SHP77 treated with DMSO at 0.1 percent for 48 hours (cell line): ENCODE measurements at regions not wholly inside any gene's neighbourhood (a gene's known extent, or its start where the extent isn't known, plus 50 kb on each side); places are given as distances from the start of the nearest gene placed in this dataset.
"Not testable (repeated sequence)": the region's sequence is repeated elsewhere in the genome, so short reads cannot be mapped to it uniquely, and the experiment has no call there.

ENCODE experiments used
- DNase-seq: peaks from one replicate; lab custom pipeline; 2025; lab: John Stamatoyannopoulos, UW

GRCh38 chr10:55747244-55747643 lies 613.8 kb downstream of the ZWINT start:
- peak; percentile 7 for DNase-seq

- peak; percentile 33 for DNase-seq
These were observed 615.1 kb downstream of the ZWINT start for GRCh38 chr10:55746002-55746401.

DNA sequence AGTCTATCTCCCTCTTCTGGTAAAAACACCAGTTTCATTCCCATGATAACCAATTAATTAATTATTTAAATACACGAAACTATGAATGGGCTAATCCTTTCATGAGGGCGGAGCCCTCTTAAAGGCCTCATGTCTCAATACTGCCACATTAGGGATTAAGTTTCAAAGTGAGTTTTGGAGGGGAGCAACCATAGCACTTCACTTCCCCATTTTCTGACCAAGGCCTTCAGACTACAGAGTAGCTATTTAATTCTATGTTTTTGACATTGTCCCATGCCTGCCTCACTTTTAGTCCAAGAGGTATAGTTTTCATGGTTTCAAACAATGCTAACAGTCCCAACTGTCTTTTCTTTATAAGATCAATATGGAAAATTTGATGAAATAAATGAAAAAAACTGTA lies 618.6 kb downstream of the ZWINT start:
- no peak for DNase-seq

DNA sequence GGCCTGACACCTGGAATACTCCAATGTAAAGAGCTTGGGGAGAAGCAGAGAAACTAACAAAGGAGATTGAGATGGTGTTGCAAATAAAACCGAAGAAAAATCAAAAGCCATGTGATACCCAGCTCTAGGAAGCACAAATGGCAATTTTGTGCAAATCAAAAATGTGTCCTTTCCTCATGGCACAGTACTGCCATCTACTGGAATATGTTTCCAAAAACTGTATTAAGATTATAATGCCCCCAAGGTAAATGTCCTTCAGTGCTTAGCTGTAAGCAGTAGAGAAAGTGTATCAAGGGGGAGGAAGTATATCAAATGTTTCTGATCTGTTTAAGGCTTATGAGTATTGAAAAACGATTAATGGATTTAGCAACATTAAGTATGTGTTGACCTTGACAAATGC lies 620.3 kb downstream of the ZWINT start:
- DNase-seq: not testable (repeated sequence)

- no peak for DNase-seq
These were observed 620.9 kb downstream of the ZWINT start for GRCh38 chr10:55740110-55740509.

DNA sequence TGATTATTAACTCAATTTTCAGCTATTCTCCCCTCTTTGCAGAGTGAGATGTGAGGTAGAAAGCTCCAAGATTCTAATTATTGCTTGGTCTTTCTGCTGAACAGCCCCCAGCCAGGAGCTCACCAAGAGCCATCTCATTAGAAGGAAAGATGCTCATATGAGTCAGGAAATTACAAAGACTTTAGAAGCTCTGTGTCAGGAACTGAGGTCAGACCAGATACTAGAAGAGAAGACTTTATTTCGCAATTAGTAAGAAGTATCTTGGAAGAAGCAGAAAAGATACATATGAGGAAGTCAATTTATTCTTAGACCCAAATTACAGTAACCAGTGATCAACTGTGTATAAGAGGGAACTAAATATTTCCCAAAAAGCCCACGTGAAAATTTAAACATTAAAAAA lies 626.9 kb downstream of the ZWINT start:
- no peak for DNase-seq

DNA sequence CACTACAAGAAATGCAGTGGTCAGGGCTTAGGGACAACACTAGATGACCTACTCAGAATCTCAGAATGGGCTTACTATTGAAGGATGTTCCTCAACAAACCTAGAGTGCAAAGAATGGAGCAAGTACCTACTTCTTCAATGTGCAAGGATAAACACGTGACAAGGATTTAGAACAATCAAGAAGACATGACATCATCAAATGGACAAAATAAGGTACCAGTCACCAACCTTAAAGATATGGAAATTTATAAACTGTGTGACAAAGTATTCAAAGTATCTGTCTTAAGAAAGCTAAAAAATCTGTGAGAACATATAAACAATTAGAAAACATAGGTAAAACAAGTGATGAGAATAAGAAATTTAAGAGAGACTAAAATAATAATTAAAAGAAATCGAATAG lies 656.1 kb downstream of the ZWINT start:
- no peak for DNase-seq

DNA sequence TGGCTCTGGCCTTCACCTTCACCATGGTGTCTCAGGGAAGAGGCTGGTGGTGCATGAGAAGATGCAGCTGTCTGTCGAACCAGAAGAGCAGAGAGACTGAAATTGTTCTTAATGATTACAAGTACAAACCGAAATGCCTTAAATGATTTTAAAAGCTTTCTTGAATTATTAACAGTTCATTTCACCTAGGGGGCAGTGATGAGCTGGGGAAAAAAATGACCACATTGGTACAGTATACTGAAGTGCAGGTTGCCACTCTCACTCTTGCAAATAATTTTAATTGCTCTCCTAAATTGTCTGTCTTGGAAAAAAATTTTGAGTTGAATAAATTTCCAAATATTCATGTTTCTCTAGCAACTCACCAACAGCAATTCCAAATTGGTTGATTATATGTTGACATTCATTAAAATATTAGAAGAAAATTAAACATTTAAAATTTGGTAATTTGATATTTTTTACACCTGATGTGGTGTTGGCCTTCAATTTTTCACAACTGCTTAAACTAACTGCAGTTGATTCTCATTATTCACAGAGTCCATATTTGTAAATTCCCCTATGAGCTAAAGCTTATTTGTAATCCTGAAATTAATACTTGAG lies 692.6 kb downstream of the ZWINT start:
- no peak for DNase-seq

GRCh38 chr10:55653531-55653930 lies 707.5 kb downstream of the ZWINT start:
- DNase-seq: no peak

- no peak for DNase-seq
These were observed 719.5 kb downstream of the ZWINT start for GRCh38 chr10:55641601-55642000.

DNA sequence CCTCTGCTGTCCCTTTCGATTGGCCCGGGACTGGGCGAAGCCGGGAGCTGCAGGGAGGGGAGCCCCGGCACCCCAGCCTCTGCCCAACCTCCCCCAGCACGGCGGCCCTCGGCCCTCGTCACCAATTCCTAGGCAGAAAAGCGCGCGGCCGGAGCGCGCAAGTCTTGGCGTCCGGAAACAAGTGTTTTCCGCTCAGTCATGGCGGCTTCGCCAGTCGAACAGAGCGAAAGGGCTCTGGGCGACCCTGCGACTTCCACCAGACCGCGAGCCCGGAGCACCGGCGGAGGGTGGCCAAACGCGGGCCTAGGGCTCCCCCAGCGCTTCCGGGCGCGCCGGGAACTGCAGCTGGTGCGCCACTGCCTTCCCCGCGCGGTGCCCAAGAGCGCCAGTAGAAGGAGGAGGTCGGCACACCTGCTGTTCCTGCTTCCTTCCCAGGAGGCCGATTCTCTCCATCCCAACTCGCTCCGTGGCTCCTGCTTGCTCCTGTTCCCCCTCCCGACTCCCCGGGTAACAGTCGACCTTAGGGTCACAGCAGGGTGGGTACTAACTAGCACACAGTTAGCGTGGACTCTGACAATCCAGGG lies 729.9 kb downstream of the ZWINT start:
- peak; percentile 62 for DNase-seq

- DNase-seq: no peak
These were observed 730.5 kb downstream of the ZWINT start for GRCh38 chr10:55630491-55631056.

- DNase-seq: no peak
These were observed 731.1 kb downstream of the ZWINT start for GRCh38 chr10:55629793-55630490.

- no peak for DNase-seq
These were observed 732.8 kb downstream of the ZWINT start for GRCh38 chr10:55628260-55628701.

DNA sequence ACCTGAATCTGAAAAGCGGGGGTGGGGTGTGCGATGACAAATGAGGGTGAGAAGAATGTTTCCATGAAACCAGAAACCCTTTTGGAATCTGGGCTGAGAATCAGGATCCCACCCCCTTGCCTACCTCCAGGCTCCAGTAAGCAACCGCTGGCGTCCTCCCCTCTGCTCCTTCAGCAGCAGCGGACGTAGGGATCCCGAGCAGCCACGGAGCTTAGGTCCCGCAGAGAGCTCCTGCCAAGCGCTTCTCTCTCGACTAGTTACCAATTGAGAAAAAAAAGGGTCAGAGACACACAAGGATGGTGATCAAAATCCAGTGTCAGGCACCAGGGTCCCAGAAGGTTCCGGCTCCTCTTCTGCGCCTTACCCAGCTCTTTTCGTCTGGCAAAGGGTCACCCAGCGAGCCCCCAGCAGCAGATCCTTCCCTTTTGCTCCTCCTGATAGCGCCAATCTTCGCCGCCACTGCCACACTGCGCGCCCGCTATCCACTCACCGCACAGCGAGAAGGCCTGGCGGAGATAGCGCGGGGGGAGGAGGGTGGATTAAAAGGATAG lies 733.5 kb downstream of the ZWINT start:
- DNase-seq: no peak

DNA sequence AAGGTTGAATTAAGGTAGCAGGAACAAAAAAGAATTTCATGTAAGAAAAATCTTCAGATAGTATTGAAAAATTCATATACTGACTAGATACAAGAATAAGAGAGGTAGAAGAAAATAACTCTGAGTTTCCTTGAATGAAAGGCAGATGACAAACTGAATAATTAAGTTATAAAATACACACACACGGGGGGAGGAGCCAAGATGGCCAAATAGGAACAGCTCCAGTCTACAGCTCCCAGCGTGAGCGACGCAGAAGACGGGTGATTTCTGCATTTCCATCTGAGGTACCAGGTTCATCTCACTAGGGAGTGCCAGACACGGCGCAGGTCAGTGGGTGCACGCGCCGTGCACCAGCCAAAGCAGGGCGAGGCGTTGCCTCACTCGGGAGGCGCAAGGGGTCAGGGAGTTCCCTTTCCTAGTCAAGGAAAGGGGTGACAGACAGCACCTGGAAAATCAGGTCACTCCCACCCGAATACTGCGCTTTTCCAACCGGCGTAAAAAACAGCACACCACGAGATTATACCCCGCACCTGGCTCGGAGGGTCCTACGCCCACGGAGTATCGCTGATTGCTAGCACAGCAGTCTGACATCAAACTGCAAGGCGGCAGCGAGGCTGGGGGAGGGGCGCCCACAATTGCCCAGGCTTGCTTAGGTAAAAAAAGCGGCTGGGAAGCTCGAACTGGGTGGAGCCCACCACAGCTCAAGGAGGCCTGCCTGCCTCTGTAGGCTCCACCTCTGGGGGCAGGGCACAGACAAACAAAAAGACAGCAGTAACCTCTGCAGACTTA lies 759.2 kb downstream of the ZWINT start:
- not testable (repeated sequence) for DNase-seq

- no peak for DNase-seq
These were observed 750.6 kb upstream of the PCDH15 start for GRCh38 chr10:55551603-55552002.

- no peak for DNase-seq
These were observed 749.2 kb upstream of the PCDH15 start for GRCh38 chr10:55550236-55550635.

GRCh38 chr10:55537497-55537896 lies 736.5 kb upstream of the PCDH15 start:
- not testable (repeated sequence) for DNase-seq

DNA sequence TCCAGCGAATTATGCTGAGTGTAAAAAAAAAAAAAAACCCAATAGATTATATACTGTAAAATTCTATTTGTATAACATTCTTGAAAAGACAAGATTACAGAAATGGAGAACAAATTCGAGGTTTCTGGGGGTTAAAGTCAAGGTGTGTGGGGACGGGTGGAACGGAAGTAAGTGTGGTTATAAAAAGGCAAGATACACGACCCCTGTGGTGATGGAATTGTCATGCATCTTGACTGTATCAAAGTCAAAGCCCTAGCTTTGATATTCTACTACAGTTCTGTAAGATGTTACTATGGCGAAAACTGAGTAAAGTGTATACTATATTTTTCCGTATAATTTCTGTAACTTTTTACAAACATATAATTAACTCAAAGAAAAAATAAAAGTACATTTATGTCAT lies 718.2 kb upstream of the PCDH15 start:
- DNase-seq: no peak

GRCh38 chr10:55518416-55518815 lies 717.4 kb upstream of the PCDH15 start:
- not testable (repeated sequence) for DNase-seq

GRCh38 chr10:55509168-55509567 lies 708.1 kb upstream of the PCDH15 start:
- DNase-seq: no peak
